ENCODE measurements at regions not wholly inside any gene's neighbourhood (a gene's known extent, or its start where the extent isn't known, plus 50 kb on each side); places are given as distances from the start of the nearest gene placed in this dataset.

DNA sequence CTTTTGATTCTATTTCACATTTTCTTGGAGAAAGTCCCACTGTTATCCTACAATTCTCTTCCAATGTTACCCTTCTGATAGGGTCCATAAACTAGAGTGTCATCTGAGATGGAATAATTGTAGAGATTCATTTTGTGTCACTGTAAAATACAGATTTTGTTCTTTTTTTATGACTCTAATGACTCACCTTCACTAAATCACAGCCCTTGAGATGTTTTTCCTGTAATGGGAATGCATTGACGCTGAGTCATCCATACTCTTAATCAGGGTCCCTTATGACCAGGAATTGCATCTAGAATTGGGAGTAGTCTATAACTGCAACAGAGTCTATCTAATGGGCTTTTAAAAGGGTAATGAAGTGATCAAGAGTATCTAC lies 315.5 kb downstream of the TGFB2 start:
- Mint-ChIP-seq H3K4me3 (no peak overlapping the region), H3K27ac (peak overlapping the region in 2 of 3 experiments; percentile 5 to 69), H3K27me3 (ENCODE audit: low read depth) (no peaks in the 10 kb centered on the region), H3K36me3 (ENCODE audit: low read depth) (no peaks in the 10 kb centered on the region), H3K9me3 (no peaks in the 10 kb centered on the region), H3K4me1 (peaks cover 42% of the 10 kb centered on the region)
- TF ChIP-seq, protein P1, sequence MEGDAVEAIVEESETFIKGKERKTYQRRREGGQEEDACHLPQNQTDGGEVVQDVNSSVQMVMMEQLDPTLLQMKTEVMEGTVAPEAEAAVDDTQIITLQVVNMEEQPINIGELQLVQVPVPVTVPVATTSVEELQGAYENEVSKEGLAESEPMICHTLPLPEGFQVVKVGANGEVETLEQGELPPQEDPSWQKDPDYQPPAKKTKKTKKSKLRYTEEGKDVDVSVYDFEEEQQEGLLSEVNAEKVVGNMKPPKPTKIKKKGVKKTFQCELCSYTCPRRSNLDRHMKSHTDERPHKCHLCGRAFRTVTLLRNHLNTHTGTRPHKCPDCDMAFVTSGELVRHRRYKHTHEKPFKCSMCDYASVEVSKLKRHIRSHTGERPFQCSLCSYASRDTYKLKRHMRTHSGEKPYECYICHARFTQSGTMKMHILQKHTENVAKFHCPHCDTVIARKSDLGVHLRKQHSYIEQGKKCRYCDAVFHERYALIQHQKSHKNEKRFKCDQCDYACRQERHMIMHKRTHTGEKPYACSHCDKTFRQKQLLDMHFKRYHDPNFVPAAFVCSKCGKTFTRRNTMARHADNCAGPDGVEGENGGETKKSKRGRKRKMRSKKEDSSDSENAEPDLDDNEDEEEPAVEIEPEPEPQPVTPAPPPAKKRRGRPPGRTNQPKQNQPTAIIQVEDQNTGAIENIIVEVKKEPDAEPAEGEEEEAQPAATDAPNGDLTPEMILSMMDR (IDR thresholded peaks at IDR 0.05; ENCODE audit: unreplicated experiment in 3 of 3), result no peak

DNA sequence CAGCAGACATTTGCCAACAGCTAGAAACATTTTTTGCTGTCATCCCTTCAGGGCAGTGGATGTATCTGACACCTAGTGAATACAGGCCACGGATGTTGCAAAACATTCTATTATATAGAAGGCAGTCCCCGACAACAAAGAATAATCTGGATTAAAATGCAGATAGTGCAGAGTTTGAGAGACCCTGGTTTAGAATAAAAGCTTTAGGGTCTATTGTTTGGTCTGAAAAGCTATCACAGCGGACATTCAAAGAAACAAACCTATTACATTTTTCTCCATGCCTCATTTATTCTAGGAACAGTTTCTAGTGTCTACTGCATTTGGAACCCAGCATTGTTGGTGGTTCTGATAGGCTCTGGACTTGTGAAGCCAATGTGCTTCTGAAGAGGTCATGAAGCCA lies 316.3 kb downstream of the TGFB2 start:
- no peaks in the 10 kb centered on the region for H3K27me3 Mint-ChIP-seq (ENCODE audit: low read depth)
- H3K36me3 Mint-ChIP-seq (ENCODE audit: low read depth), result no peaks in the 10 kb centered on the region
- H3K4me3 Mint-ChIP-seq, result no peak overlapping the region
- peaks cover 44% of the 10 kb centered on the region for H3K4me1 Mint-ChIP-seq
- peak overlapping the region in 2 of 3 experiments; percentile 5 to 69 for H3K27ac Mint-ChIP-seq
- H3K9me3 Mint-ChIP-seq, result no peaks in the 10 kb centered on the region
- TF ChIP-seq, protein P1 (IDR thresholded peaks at IDR 0.05; ENCODE audit: unreplicated experiment in 3 of 3), result no peak

DNA sequence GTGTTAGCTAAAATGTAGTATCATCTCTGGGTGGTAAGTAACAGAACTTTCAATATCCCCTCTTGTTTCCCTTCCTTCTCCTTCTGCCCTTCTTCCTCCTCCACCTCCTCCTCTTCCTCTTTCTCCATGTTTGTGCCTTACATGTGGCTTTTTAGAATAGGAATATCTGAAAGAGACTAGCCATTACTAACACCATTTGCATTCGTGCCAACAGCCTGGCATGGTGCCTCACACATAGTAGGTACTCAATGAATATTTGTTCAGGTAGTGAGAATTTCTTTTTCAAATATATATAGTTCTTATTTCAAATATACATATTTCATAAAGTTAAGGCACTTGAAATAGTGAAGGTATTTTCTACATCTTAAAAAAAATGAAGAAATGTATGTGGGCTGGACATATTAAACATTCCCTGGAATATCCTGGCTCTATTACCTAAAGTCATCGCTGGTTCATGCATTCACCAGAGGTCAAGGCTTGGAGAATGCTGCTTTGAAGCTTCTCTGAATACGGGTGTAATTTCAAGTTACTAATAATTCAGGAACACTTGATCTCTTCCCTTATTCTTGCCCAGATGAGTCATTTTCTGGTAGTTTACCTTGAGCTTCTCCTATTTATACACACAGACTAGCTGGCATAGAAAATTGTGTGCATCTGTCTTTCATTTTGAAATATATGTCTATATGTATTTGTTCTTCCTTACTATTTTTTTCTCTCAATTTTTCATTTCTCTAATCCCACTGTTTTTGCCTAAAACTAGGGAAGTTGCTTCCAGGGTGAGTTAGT lies 319.4 kb downstream of the TGFB2 start:
- H3K27me3 Mint-ChIP-seq (ENCODE audit: low read depth), result no peaks in the 10 kb centered on the region
- TF ChIP-seq, protein P1 (IDR thresholded peaks at IDR 0.05; ENCODE audit: unreplicated experiment in 3 of 3), result no peak
- peaks cover 38% of the 10 kb centered on the region for H3K4me1 Mint-ChIP-seq
- H3K36me3 Mint-ChIP-seq (ENCODE audit: low read depth), result no peaks in the 10 kb centered on the region
- peaks cover 2% of the 10 kb centered on the region for H3K9me3 Mint-ChIP-seq
- H3K4me3 Mint-ChIP-seq, result no peak overlapping the region
- peak overlapping the region in 2 of 3 experiments; percentile 37 to 68 for H3K27ac Mint-ChIP-seq

DNA sequence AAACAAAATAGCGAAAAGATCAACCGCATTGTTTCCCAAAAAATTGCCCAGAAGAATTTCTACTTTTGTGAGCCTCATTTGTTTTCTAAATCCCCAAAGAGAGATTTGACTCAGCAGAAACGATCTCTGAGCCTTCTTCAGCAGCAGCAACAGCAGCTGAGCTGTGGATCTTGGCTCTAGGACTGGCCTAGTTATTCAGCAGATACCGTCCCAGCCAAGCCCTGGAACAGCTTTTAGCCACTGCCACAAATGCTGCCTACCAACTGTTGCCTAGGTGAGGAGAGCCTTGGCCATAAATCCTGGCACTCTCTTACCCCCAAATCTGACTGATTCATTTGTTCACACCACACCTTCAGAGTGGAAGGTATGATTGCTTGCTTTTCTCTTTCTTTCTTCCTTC lies 320.1 kb downstream of the TGFB2 start:
- H3K27ac Mint-ChIP-seq, result peak overlapping the region in 2 of 3 experiments; percentile 37 to 68
- no peak overlapping the region for H3K4me3 Mint-ChIP-seq
- TF ChIP-seq, protein P1 (IDR thresholded peaks at IDR 0.05; ENCODE audit: unreplicated experiment in 3 of 3), result no peak
- H3K9me3 Mint-ChIP-seq, result peaks cover 5% of the 10 kb centered on the region
- H3K27me3 Mint-ChIP-seq (ENCODE audit: low read depth), result no peaks in the 10 kb centered on the region
- H3K36me3 Mint-ChIP-seq (ENCODE audit: low read depth), result peaks cover under 1% of the 10 kb centered on the region
- H3K4me1 Mint-ChIP-seq, result peaks cover 33% of the 10 kb centered on the region

DNA sequence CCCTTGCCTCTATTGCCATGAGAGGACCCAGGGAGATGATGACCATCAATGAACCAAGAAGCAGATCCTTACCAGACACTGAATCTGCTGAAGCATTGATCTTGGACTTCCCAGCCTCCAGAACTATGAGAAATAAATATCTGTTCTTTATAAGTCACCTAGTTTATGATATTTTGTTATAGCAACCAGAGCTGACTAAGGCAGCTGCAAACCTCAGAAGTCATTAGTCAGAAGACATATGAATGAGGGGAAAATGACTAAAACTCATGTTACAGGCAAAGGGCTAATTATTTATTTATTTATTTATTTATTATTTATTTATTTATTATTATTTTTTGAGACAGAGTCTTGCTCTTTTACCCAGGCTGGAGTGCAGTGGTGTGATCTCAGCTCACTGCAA lies 321.1 kb downstream of the TGFB2 start:
- Mint-ChIP-seq H3K27me3 (ENCODE audit: low read depth) (no peaks in the 10 kb centered on the region), H3K4me3 (no peak overlapping the region), H3K36me3 (ENCODE audit: low read depth) (peaks cover 3% of the 10 kb centered on the region)

More for the DNA sequence above, 321.1 kb downstream of the TGFB2 start:
- no peak overlapping the region for H3K27ac Mint-ChIP-seq
- peaks cover 9% of the 10 kb centered on the region for H3K9me3 Mint-ChIP-seq
- peaks cover 26% of the 10 kb centered on the region for H3K4me1 Mint-ChIP-seq
- TF ChIP-seq, protein P1 (IDR thresholded peaks at IDR 0.05; ENCODE audit: unreplicated experiment in 3 of 3), result no peak

Data from nephron (organoid).